Right atrium auricular region (tissue), 2 donors: ENCODE measurements at regions not wholly inside any gene's neighbourhood (a gene's known extent, or its start where the extent isn't known, plus 50 kb on each side); places are given as distances from the start of the nearest gene placed in this dataset.

ENCODE experiments used
- DNase-seq: peaks from one replicate; pipeline ENCODE4 v3.0.0-alpha.2; 2019; ENCODE audit warnings: low spot score
- H3K27ac ChIP-seq, 2 donors: fragments of 200-600 bp; sonication (generic); 1 replicate in 1 of 2; 2 replicates in 1 of 2; pipeline ENCODE4 v1.5.1; 2016 to 2019
- H3K27me3 ChIP-seq, 2 donors: fragments of 200-600 bp; sonication (generic); one replicate each; pipeline versions ENCODE4 v1.5.1 to v1.6.0; 2017 to 2019
- H3K36me3 ChIP-seq: fragments of 200-600 bp; sonication (generic); one replicate; pipeline ENCODE4 v1.5.1; 2016
- H3K4me1 ChIP-seq, 2 donors: fragments of 200-600 bp; sonication (generic); one replicate each; pipeline versions ENCODE4 v1.5.1 to v1.6.0; 2017 to 2019
- H3K4me3 ChIP-seq, 2 donors: fragments of 200-600 bp; sonication (generic); 1 replicate in 1 of 2; 2 replicates in 1 of 2; pipeline ENCODE4 v1.5.1; 2017 to 2019; ENCODE audit warnings: mild to moderate bottlenecking in 1 of 2, moderate library complexity in 1 of 2
- H3K9me3 ChIP-seq, 2 donors: fragments of 200-600 bp; sonication (generic); one replicate each; pipeline ENCODE4 v1.5.1; 2019
- CTCF ChIP-seq, 2 donors: fragments of 200-600 bp; sonication (generic); IDR thresholded peaks; one replicate each; pipeline ENCODE4 v1.5.1; 2019; ENCODE audit warnings: antibody characterized with exemption in 2 of 2

- DNase-seq, result no peak
- Histone ChIP-seq H3K36me3 (no peaks in the 10 kb centered on the region), H3K27me3 (no peaks in the 10 kb centered on the region), H3K9me3 (no peaks in the 10 kb centered on the region), H3K4me1 (no peaks in the 10 kb centered on the region), H3K4me3 (no peak overlapping the region), H3K27ac (no peak overlapping the region)
- TF ChIP-seq CTCF (IDR thresholded peaks at IDR 0.05), result no peak
Observed at GRCh38 chr14:85288041-85288440, 241.9 kb upstream of the FLRT2 start.

- no peak overlapping the region for H3K27ac ChIP-seq
- TF ChIP-seq CTCF (IDR thresholded peaks at IDR 0.05), result no peak
- DNase-seq, result no peak
- H3K27me3 ChIP-seq, result no peaks in the 10 kb centered on the region
- no peaks in the 10 kb centered on the region for H3K9me3 ChIP-seq
- no peaks in the 10 kb centered on the region for H3K36me3 ChIP-seq
- H3K4me1 ChIP-seq, result no peaks in the 10 kb centered on the region
- no peak overlapping the region for H3K4me3 ChIP-seq
Observed at GRCh38 chr14:85291731-85292130, 238.2 kb upstream of the FLRT2 start.

- TF ChIP-seq CTCF (IDR thresholded peaks at IDR 0.05), result no peak
- Histone ChIP-seq H3K4me1 (no peaks in the 10 kb centered on the region), H3K36me3 (no peaks in the 10 kb centered on the region), H3K27me3 (no peaks in the 10 kb centered on the region), H3K27ac (no peak overlapping the region), H3K4me3 (no peak overlapping the region), H3K9me3 (no peaks in the 10 kb centered on the region)
- no peak for DNase-seq
Observed at GRCh38 chr14:85293612-85294234, 236.2 kb upstream of the FLRT2 start.

GRCh38 chr14:85295318-85295717 lies 234.6 kb upstream of the FLRT2 start:
- no peak overlapping the region for H3K27ac ChIP-seq
- no peaks in the 10 kb centered on the region for H3K27me3 ChIP-seq
- no peak for TF ChIP-seq CTCF (IDR thresholded peaks at IDR 0.05)
- H3K4me3 ChIP-seq, result no peak overlapping the region
- H3K4me1 ChIP-seq, result no peaks in the 10 kb centered on the region
- no peaks in the 10 kb centered on the region for H3K9me3 ChIP-seq
- no peak for DNase-seq
- H3K36me3 ChIP-seq, result no peaks in the 10 kb centered on the region

- Histone ChIP-seq H3K36me3 (no peaks in the 10 kb centered on the region), H3K27ac (no peak overlapping the region), H3K9me3 (no peaks in the 10 kb centered on the region), H3K27me3 (no peaks in the 10 kb centered on the region), H3K4me3 (no peak overlapping the region), H3K4me1 (no peaks in the 10 kb centered on the region)
- DNase-seq, result no peak
- no peak for TF ChIP-seq CTCF (IDR thresholded peaks at IDR 0.05)
Observed at GRCh38 chr14:85296456-85297210, 233.3 kb upstream of the FLRT2 start.
